IPS-NIHi11 (cell line): ENCODE measurements at regions not wholly inside any gene's neighbourhood (a gene's known extent, or its start where the extent isn't known, plus 50 kb on each side); places are given as distances from the start of the nearest gene placed in this dataset.

Experiments used
- DNase-seq: peaks from one replicate; pipeline ENCODE4 v3.0.0; 2012; ENCODE audit warnings: mixed read lengths, low spot score

GRCh38 chr12:42761086-42761485 lies 171.5 kb upstream of the PRICKLE1 start:
- no peak for DNase-seq

GRCh38 chr12:42760550-42760949 lies 171.0 kb upstream of the PRICKLE1 start:
- no peak for DNase-seq

GRCh38 chr12:42759622-42760273 lies 170.2 kb upstream of the PRICKLE1 start:
- DNase-seq: peak; percentile 43

- no peak for DNase-seq
These were observed 169.3 kb upstream of the PRICKLE1 start for GRCh38 chr12:42758806-42759205.

- no peak for DNase-seq
These were observed 168.1 kb upstream of the PRICKLE1 start for GRCh38 chr12:42757624-42758119.

GRCh38 chr12:42756841-42757623 lies 167.5 kb upstream of the PRICKLE1 start:
- DNase-seq: peak; percentile 83

GRCh38 chr12:42750356-42750755 lies 160.8 kb upstream of the PRICKLE1 start:
- DNase-seq: no peak

- no peak for DNase-seq
These were observed 159.7 kb upstream of the PRICKLE1 start for GRCh38 chr12:42749239-42749638.

GRCh38 chr12:42744539-42745182 lies 155.1 kb upstream of the PRICKLE1 start:
- no peak for DNase-seq

GRCh38 chr12:42742716-42743115 lies 153.2 kb upstream of the PRICKLE1 start:
- no peak for DNase-seq

GRCh38 chr12:42741771-42742510 lies 152.4 kb upstream of the PRICKLE1 start:
- DNase-seq: no peak

- no peak for DNase-seq
These were observed 151.5 kb upstream of the PRICKLE1 start for GRCh38 chr12:42741091-42741490.

GRCh38 chr12:42737398-42737797 lies 147.9 kb upstream of the PRICKLE1 start:
- no peak for DNase-seq

GRCh38 chr12:42735861-42736361 lies 146.4 kb upstream of the PRICKLE1 start:
- DNase-seq: no peak

GRCh38 chr12:42733911-42734310 lies 144.4 kb upstream of the PRICKLE1 start:
- no peak for DNase-seq

- DNase-seq: no peak
These were observed 143.4 kb upstream of the PRICKLE1 start for GRCh38 chr12:42732908-42733411.

GRCh38 chr12:42730291-42730690 lies 140.7 kb upstream of the PRICKLE1 start:
- DNase-seq: no peak

GRCh38 chr12:42729535-42729900 lies 140.0 kb upstream of the PRICKLE1 start:
- no peak for DNase-seq

- DNase-seq: no peak
These were observed 139.4 kb upstream of the PRICKLE1 start for GRCh38 chr12:42728770-42729534.

- no peak for DNase-seq
These were observed 138.7 kb upstream of the PRICKLE1 start for GRCh38 chr12:42728287-42728686.

GRCh38 chr12:42725809-42726208 lies 136.3 kb upstream of the PRICKLE1 start:
- DNase-seq: no peak
